Naive thymus-derived CD4-positive, alpha-beta T cell (primary cell): ENCODE measurements at regions not wholly inside any gene's neighbourhood (a gene's known extent, or its start where the extent isn't known, plus 50 kb on each side); places are given as distances from the start of the nearest gene placed in this dataset.
"Not testable (repeated sequence)": the region's sequence is repeated elsewhere in the genome, so short reads cannot be mapped to it uniquely, and the experiment has no call there.

Source experiments
- ATAC-seq: fragments of 150-1000 bp; cut with Tn5 transposase; 2 replicates; pipeline ENCODE4 v1.10.0; 2021; ENCODE audit warnings: mild to moderate bottlenecking, moderate library complexity
- CTCF ChIA-PET: fragments of 350-600 bp; sonication (Branson Sonifier 250); formaldehyde crosslinking; loops from one replicate; lab custom pipeline; 2021; ENCODE audit warnings: antibody characterized with exemption; lab: Charles Lee
- POLR2A ChIA-PET: fragments of 350-600 bp; sonication (Branson Sonifier 250); formaldehyde crosslinking; loops from one replicate; lab custom pipeline; 2021; ENCODE audit warnings: antibody characterized with exemption, inconsistent platforms; lab: Charles Lee
- DNase-seq, 9 donors: peaks; one replicate each; pipeline versions ENCODE4 v3.0.0 to v3.0.0-alpha.2; 2020 to 2022; ENCODE audit warnings: mixed read lengths in 1 of 9
- H3K27ac ChIP-seq: one replicate; pipeline ENCODE4 v1.7.0; 2013; ENCODE audit warnings: mild to moderate bottlenecking, low read depth, low read length, moderate library complexity
- H3K27me3 ChIP-seq, 2 donors: one replicate each; pipeline ENCODE4 v1.7.0; 2013; ENCODE audit warnings: low read length in 2 of 2, mild to moderate bottlenecking in 2 of 2, moderate library complexity in 2 of 2; ENCODE audit not compliant: control insufficient read depth in 2 of 2, insufficient read depth in 2 of 2
- H3K36me3 ChIP-seq, 3 experiments: 1 replicate in 2 of 3; 2 replicates in 1 of 3; pipeline ENCODE4 v1.7.0; 2013; ENCODE audit warnings: low read length in 3 of 3, mild to moderate bottlenecking in 3 of 3, moderate library complexity in 1 of 3; ENCODE audit not compliant: insufficient read depth in 3 of 3, control insufficient read depth in 2 of 3
- H3K4me1 ChIP-seq, 2 donors: one replicate each; pipeline ENCODE4 v1.7.0; 2013; ENCODE audit warnings: low read length in 2 of 2, mild to moderate bottlenecking in 2 of 2, moderate library complexity in 1 of 2; ENCODE audit not compliant: control insufficient read depth in 2 of 2, insufficient read depth in 2 of 2
- H3K4me3 ChIP-seq: 2 replicates; pipeline ENCODE4 v1.7.0; 2013; ENCODE audit warnings: mild to moderate bottlenecking, low read length
- H3K9me3 ChIP-seq, 3 experiments: 1 replicate in 2 of 3; 2 replicates in 1 of 3; pipeline ENCODE4 v1.7.0; 2013; ENCODE audit warnings: low read length in 3 of 3; ENCODE audit not compliant: control insufficient read depth in 2 of 3
- H3K27ac Mint-ChIP-seq, 9 donors: one replicate each; pipeline ENCODE4 v1.8.0; 2020 to 2022; ENCODE audit warnings: mixed read lengths in 9 of 9, mild to moderate bottlenecking in 8 of 9, moderate library complexity in 5 of 9, inconsistent platforms in 2 of 9
- H3K27me3 Mint-ChIP-seq, 5 donors: one replicate each; pipeline ENCODE4 v1.8.0; 2021 to 2022; ENCODE audit warnings: mixed read lengths in 5 of 5, mild to moderate bottlenecking in 1 of 5
- H3K36me3 Mint-ChIP-seq, 5 donors: one replicate each; pipeline ENCODE4 v1.8.0; 2020 to 2022; ENCODE audit warnings: mixed read lengths in 5 of 5, mild to moderate bottlenecking in 3 of 5, inconsistent platforms in 1 of 5
- H3K4me1 Mint-ChIP-seq, 7 donors: one replicate each; pipeline ENCODE4 v1.8.0; 2020 to 2022; ENCODE audit warnings: mixed read lengths in 7 of 7, mild to moderate bottlenecking in 3 of 7, inconsistent platforms in 1 of 7
- H3K4me3 Mint-ChIP-seq, 10 donors: one replicate each; pipeline ENCODE4 v1.8.0; 2020 to 2022; ENCODE audit warnings: mild to moderate bottlenecking in 10 of 10, mixed read lengths in 10 of 10, moderate library complexity in 6 of 10, inconsistent platforms in 2 of 10
- H3K9me3 Mint-ChIP-seq, 11 donors: one replicate each; pipeline ENCODE4 v1.8.0; 2020 to 2022; ENCODE audit warnings: mixed read lengths in 11 of 11, mild to moderate bottlenecking in 4 of 11, inconsistent platforms in 1 of 11, moderate library complexity in 1 of 11
- intact Hi-C, 2 donors: fragments of 100-400 bp; cut with micrococcal nuclease; formaldehyde crosslinking; loops; one replicate each; pipeline ENCODE4 v1.15.1; 2023

GRCh38 chr6:140660295-140660694 is 1285.8 kb upstream of the CITED2 start:
- no peak overlapping the region for H3K4me3 ChIP-seq
- ATAC-seq (no peak), DNase-seq (no peak)
- H3K36me3 ChIP-seq = no peaks in the 10 kb centered on the region
- intact Hi-C loops = no loop called here
- H3K9me3 ChIP-seq = no peaks in the 10 kb centered on the region
- Mint-ChIP-seq H3K27ac (no peak overlapping the region), H3K27me3 (peaks cover 0 to 8% (median 4%) of the 10 kb centered on the region in 5 donors), H3K36me3 (no peaks in the 10 kb centered on the region), H3K9me3 (no peaks in the 10 kb centered on the region), H3K4me1 (peaks cover 0 to 1% (median 0%) of the 10 kb centered on the region in 7 donors), H3K4me3 (no peak overlapping the region)
- no peak overlapping the region for H3K27ac ChIP-seq
- no peaks in the 10 kb centered on the region for H3K27me3 ChIP-seq
- ChIA-PET POLR2A (no interaction called here), CTCF (no interaction called here)
- H3K4me1 ChIP-seq = no peaks in the 10 kb centered on the region

- intact Hi-C loops = loop anchor here in 1 of 2 donors (10.0 kb wide), 1 partner anchor 911 kb away; no protein-coding TSS in a partner anchor
- H3K27me3 ChIP-seq = no peaks in the 10 kb centered on the region
- CTCF ChIA-PET = no interaction called here
- H3K36me3 ChIP-seq = no peaks in the 10 kb centered on the region
- Mint-ChIP-seq H3K4me1 (no peaks in the 10 kb centered on the region), H3K27ac (no peak overlapping the region), H3K27me3 (peaks cover 0 to 5% (median 0%) of the 10 kb centered on the region in 5 donors), H3K36me3 (no peaks in the 10 kb centered on the region), H3K4me3 (no peak overlapping the region), H3K9me3 (peaks cover 0 to 2% (median 0%) of the 10 kb centered on the region in 11 donors)
- H3K27ac ChIP-seq = no peak overlapping the region
- H3K4me3 ChIP-seq = no peak overlapping the region
- no peaks in the 10 kb centered on the region for H3K9me3 ChIP-seq
- H3K4me1 ChIP-seq = no peaks in the 10 kb centered on the region
- ATAC-seq (no peak), DNase-seq (no peak)
- POLR2A ChIA-PET = no interaction called here
These were observed 1279.5 kb upstream of the CITED2 start for GRCh38 chr6:140653972-140654371.

GRCh38 chr6:140653506-140653905 is 1279.1 kb upstream of the CITED2 start:
- intact Hi-C loops = loop anchor here in 1 of 2 donors (10.0 kb wide), 1 partner anchor 911 kb away; no protein-coding TSS in a partner anchor
- Mint-ChIP-seq H3K36me3 (no peaks in the 10 kb centered on the region), H3K4me3 (no peak overlapping the region), H3K9me3 (peaks cover 0 to 2% (median 0%) of the 10 kb centered on the region in 11 donors), H3K27ac (no peak overlapping the region), H3K27me3 (peaks cover 0 to 5% (median 0%) of the 10 kb centered on the region in 5 donors), H3K4me1 (no peaks in the 10 kb centered on the region)
- no peaks in the 10 kb centered on the region for H3K9me3 ChIP-seq
- CTCF ChIA-PET = no interaction called here
- H3K27me3 ChIP-seq = no peaks in the 10 kb centered on the region
- ATAC-seq (no peak), DNase-seq (no peak)
- no peaks in the 10 kb centered on the region for H3K4me1 ChIP-seq
- H3K4me3 ChIP-seq = no peak overlapping the region
- POLR2A ChIA-PET = no interaction called here
- no peaks in the 10 kb centered on the region for H3K36me3 ChIP-seq
- H3K27ac ChIP-seq = no peak overlapping the region

- H3K9me3 Mint-ChIP-seq = peaks cover 4 to 27% (median 12%) of the 10 kb centered on the region in 11 donors
These were observed 1275.1 kb upstream of the CITED2 start for GRCh38 chr6:140649502-140649901.

GRCh38 chr6:140647322-140647721 is 1272.9 kb upstream of the CITED2 start:
- Mint-ChIP-seq H3K27me3 (peaks cover 0 to 11% (median 0%) of the 10 kb centered on the region in 5 donors), H3K9me3 (peaks cover 7 to 31% (median 12%) of the 10 kb centered on the region in 11 donors)
- H3K4me3 ChIP-seq, H3K4me1 ChIP-seq, H3K9me3 ChIP-seq, ATAC-seq, DNase-seq, H3K27ac Mint-ChIP-seq, H3K4me1 Mint-ChIP-seq, H3K27me3 ChIP-seq, H3K36me3 ChIP-seq, H3K27ac ChIP-seq, POLR2A ChIA-PET, intact Hi-C loops, H3K36me3 Mint-ChIP-seq, CTCF ChIA-PET, H3K4me3 Mint-ChIP-seq: not testable (repeated sequence)

More at GRCh38 chr6:140649502-140649901, 1275.1 kb upstream of the CITED2 start:
- H3K36me3 Mint-ChIP-seq, H3K27ac ChIP-seq, CTCF ChIA-PET, H3K27me3 ChIP-seq, H3K4me1 Mint-ChIP-seq, H3K4me1 ChIP-seq, H3K4me3 Mint-ChIP-seq, intact Hi-C loops, ATAC-seq, H3K4me3 ChIP-seq, H3K27ac Mint-ChIP-seq, H3K9me3 ChIP-seq, POLR2A ChIA-PET, H3K36me3 ChIP-seq, DNase-seq: not testable (repeated sequence)
- H3K27me3 Mint-ChIP-seq = peaks cover 0 to 11% (median 0%) of the 10 kb centered on the region in 5 donors

- H3K4me1 Mint-ChIP-seq = no peaks in the 10 kb centered on the region
- POLR2A ChIA-PET = no interaction called here
These were observed 1269.6 kb upstream of the CITED2 start for GRCh38 chr6:140644017-140644416.

GRCh38 chr6:140641412-140641811 is 1267.0 kb upstream of the CITED2 start:
- no peak overlapping the region for H3K27ac Mint-ChIP-seq

More at GRCh38 chr6:140644017-140644416, 1269.6 kb upstream of the CITED2 start:
- Mint-ChIP-seq H3K36me3 (no peaks in the 10 kb centered on the region), H3K4me3 (no peak overlapping the region), H3K27me3 (peaks cover 0 to 11% (median 2%) of the 10 kb centered on the region in 5 donors), H3K9me3 (peaks cover 7 to 31% (median 12%) of the 10 kb centered on the region in 11 donors), H3K27ac (no peak overlapping the region)
- no peaks in the 10 kb centered on the region for H3K36me3 ChIP-seq
- no peaks in the 10 kb centered on the region for H3K9me3 ChIP-seq
- CTCF ChIA-PET = no interaction called here
- H3K4me3 ChIP-seq = no peak overlapping the region
- intact Hi-C loops = no loop called here
- H3K27me3 ChIP-seq = peaks cover 0 to 2% of the 10 kb centered on the region in 2 donors
- no peak overlapping the region for H3K27ac ChIP-seq
- no peaks in the 10 kb centered on the region for H3K4me1 ChIP-seq
- DNase-seq (no peak), ATAC-seq (no peak)

More at GRCh38 chr6:140641412-140641811, 1267.0 kb upstream of the CITED2 start:
- no peak overlapping the region for H3K4me3 ChIP-seq
- intact Hi-C loops = no loop called here
- H3K36me3 ChIP-seq = no peaks in the 10 kb centered on the region
- ChIA-PET POLR2A (no interaction called here), CTCF (no interaction called here)
- Mint-ChIP-seq H3K4me3 (no peak overlapping the region), H3K27me3 (peaks cover 0 to 4% (median 1%) of the 10 kb centered on the region in 5 donors), H3K9me3 (peaks cover 0 to 16% (median 4%) of the 10 kb centered on the region in 11 donors), H3K36me3 (no peaks in the 10 kb centered on the region), H3K4me1 (no peaks in the 10 kb centered on the region)
- no peaks in the 10 kb centered on the region for H3K9me3 ChIP-seq
- ATAC-seq (no peak), DNase-seq (no peak)
- H3K27me3 ChIP-seq = peaks cover 0 to 3% of the 10 kb centered on the region in 2 donors
- no peaks in the 10 kb centered on the region for H3K4me1 ChIP-seq
- no peak overlapping the region for H3K27ac ChIP-seq
